ENCODE measurements at regions not wholly inside any gene's neighbourhood (a gene's known extent, or its start where the extent isn't known, plus 50 kb on each side); places are given as distances from the start of the nearest gene placed in this dataset.

DNA sequence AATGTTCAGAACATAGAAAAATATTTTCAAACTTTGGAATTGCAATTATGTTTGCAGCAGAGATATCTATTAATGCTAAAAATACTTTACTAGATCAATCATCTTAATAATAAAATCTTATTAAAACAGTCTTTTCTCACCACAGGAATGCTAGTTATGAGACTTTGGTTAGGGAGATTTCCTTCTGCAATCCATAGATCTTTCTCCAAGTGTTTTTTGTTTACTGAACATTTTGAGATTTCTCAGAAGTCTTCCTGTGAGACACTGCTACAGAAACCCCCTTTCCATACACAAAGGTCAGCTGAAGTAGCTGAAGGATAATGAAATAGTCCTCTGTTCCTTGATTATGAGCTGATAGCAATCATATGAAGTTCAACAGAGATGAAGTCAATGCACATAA lies 59.4 kb upstream of the RAPH1 start:
- no peak for TF ChIP-seq CTCF (IDR thresholded peaks at IDR 0.05)
- no peak for TF ChIP-seq EP300 (IDR thresholded peaks at IDR 0.05)
